GM18502 (cell line): ENCODE measurements at regions not wholly inside any gene's neighbourhood (a gene's known extent, or its start where the extent isn't known, plus 50 kb on each side); places are given as distances from the start of the nearest gene placed in this dataset.

Experiments used
- ATAC-seq: cut with Tn5 transposase; IDR thresholded peaks from one replicate; pipeline ENCODE4 v1.9.1; 2021; ENCODE audit warnings: mild to moderate bottlenecking; ENCODE audit not compliant: unreplicated experiment, poor library complexity

DNA sequence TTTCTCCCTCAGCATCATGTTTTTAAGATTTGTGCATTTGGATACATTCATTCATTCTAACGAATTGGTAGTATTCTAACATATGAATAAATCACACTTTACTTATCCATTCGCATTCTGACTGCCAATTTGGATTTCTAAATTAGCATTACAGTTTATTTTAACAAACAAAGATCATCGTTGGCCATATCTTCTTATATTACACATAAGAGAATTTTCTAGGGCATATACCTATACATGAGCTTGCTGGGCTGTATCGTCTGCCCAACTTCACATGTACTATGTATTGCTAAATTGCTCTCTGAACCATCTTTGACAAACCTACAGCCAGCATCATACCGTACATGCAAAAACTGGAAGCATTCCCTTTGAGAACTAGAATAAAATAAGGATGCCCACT is 265.8 kb upstream of the PPP2R3A start:
- no peak for ATAC-seq

DNA sequence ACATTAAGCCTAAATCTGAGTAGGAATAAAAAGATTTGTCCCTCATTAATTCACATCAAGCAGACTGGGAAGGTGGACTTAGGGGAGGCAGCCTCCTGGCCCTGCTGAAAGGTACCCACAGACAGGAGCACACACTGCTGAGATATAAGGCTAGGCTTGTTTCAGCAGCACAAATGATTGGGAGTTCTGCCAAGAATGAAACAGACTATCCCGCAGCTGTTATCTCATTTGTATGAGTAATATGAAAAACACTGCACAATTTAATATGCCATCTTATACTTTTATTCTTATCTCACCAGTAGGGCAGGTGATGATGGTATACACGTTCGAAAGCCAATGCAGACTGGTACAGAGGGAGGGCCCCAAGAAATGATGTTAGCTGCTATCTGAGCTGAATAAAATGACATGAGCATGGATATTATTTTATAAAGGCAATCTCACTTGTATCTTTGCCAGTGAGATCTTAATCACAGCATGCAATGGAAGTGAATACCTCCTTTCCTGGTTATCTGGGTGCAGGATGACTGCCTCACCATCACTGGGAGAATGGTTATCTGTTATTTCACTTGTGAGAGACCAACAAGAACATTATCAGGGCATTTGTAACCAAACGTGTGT is 258.7 kb upstream of the PPP2R3A start:
- ATAC-seq = no peak

DNA sequence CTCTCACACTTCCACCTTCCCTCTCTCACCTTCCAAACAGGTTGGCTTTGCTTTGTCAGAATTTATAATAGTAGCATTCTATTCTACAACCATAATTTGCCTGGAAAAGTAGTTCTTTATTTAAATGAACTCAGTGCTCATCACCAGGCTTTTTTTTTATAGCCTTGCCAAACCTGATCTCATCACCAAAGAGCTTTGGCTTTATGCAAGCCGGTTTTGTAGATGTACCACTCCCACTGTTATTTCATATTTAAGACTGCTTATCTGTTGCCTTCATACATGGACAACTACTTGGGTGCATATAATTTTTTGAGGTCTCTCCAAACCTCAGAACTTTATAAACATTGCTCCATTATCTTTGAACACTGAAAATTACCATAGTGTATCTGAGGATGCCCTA is 246.1 kb upstream of the PPP2R3A start:
- no peak for ATAC-seq

DNA sequence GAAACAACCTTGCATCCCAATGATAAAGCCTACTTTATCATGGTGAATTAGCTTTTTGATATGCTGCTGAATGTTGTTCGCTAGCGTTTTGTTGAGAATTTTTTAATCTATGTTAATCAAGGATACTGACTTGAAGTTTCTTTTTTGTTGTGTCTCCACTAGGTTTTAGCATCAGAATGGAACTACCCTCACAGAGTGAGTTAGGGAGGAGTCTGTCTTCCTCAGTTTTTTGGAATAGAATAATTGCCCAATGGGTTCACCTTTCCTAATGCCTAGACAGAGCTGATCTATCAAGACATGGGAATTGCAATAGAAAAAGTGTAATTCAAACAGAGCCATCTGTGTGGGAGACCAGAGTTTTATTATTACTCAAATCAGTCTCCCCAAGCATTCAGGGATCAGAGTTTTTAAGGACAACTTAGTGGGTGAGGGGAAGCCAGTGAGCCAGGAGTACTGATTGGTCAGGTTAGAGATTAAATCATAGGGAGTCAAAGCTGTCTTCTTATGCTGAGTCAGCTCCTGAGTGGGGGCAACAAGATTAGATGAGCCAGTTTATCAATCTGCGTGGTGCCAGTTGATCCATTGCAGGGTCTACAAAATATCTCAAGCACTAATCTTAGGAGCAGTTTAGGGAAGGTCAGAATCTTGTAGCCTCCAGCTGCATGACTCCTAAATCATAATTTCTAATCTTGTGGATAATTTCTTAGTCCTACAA is 237.4 kb upstream of the PPP2R3A start:
- no peak for ATAC-seq

DNA sequence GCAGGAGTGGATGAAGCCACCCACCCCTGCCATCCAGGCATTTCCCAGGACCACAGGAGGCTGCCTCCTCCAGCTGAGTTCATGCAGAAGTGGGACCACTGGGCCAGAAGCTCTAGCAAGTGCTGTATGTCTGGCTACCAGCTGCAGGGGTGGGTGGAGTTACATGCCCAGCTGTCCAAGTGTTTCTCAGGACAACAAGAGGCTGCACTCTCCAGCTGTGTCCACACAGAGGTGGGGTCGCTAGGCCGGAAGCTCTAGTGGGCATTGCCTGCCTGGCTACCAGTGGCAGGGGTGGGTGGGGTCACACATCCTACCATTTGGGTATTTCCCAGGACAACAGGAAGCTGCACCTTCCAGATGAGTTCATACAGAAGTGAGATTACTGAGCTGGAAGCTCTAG is 234.0 kb upstream of the PPP2R3A start:
- no peak for ATAC-seq

DNA sequence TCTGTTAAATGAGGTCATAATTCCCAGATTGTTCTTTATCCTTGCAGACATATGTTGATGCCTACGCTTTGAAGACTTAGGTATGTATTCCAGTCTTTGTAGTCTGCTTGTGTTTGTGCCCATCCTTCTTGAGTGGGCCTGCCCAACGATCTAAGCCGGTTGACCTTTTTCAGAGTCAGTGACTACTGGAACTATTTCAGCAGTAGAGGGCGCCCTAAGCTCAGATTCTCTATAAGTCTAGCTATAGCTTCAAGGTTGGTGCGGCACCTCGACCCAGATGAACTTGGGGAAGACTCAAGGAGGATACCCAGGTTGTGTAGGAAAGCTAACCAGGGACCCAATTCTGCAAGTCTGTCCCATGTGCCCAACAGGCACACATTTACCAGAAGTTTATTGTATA is 228.8 kb upstream of the PPP2R3A start:
- ATAC-seq = no peak

DNA sequence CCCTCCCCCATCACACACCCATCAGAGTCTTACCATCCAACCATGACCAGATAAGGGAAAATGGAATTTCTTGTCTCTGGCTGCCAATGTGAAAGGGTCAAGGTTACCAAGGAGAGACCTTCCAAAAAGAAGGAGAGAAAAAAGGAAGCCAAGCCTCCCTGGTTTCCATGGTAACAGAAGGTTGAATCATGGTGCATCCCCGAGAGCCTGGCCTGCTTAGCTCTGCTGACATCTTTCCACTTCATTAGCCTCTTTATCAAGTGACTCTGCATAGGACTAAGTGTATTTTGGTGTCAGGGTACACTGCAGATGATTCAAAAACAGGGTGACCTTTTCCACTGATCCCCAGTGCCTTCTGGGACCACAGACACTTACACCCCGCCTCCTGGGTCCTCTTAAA is 225.7 kb upstream of the PPP2R3A start:
- no peak for ATAC-seq

DNA sequence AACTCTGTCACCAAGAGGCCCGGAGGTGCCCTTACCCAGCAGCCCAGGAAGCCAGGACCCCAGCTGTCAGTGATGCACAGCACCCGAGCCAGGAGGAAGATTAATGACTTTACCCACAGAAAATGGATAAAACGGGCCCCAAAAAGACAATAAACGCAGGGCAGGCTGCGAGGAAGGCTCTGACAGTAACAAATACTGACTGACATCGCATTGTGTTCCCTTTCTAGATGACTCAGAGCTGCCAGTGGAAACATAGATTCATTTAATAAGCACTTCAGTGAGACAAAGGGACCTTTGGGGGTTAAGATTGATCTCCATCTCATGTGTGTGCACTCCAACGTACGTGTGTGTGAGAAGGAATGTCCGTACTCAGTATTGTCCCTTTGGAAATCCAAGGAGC is 225.3 kb upstream of the PPP2R3A start:
- no peak for ATAC-seq

DNA sequence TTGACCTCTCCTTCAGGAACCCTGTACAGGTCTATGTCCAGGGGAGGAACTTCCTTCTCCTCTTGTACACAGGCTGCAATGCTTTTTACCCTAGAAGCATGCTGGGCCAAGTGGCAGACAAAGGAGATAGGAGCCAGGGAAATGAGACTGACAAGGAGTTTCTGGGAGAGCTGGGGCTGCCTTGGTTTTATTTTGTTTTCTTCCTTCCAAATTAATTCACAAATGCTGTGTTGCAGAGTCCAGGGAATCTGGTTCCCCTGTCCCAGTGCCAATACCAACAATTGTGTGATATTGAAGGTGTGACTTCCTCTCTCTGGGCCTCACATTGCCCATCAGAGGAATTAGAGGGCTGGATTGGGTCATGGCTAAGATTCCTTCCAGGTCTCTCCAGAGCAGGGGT is 224.8 kb upstream of the PPP2R3A start:
- no peak for ATAC-seq

DNA sequence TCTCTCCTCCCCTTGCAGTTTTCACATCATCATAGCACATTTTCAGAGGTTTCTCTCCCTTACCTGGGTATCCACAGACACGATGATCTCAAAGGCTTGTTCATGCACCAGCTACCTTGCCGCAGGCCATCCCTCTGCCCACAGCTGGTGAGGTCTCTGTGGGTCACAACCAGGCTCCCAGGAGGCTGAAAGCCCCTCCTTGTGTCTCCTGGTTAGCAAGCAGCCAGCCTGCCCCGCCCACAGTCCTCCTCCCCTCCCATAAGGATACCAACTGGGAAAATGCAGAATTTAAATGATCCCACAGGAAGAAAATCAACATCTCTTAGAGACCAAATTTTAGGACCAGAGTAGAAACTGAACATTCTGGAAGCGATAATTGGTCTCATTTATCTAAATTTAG is 213.5 kb upstream of the PPP2R3A start:
- ATAC-seq = no peak

DNA sequence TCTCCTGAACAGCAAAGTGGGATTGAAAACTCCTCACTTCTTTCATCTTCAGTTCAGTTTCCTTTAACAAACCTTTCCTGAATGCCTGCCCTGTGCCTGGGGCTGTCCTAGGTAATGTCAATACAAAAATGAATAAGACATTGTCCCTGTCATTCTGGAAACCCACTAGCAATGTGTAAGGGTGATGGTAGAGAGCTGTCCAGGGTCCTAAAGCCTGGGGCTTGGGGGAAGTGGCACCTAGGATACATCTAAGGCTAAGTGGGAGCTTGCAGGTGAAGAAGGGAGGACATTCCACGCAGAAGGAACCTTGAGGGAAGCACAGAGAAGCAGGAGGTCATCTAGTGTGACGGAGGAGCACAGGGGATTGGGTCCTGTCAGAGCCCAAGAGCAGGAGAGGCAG is 212.7 kb upstream of the PPP2R3A start:
- no peak for ATAC-seq

DNA sequence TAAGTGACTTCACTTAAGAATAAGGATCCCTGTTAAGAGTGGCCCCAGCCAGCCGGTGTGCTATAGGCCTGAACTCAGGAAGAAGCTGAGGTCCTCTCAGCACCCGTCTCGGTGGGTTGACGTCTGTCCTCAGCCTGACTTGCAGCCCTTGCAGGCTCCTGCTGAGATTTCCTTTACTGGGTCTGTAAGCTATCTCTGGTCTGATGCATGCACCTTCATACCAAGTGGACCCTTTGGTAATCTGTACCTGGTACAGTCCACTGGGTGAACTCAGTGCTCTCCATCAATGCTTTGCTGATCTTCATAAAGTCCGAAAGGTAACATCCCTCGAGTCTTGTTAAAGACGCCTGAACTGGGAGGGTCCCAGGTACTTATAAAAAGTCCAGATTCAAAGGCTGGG is 212.0 kb upstream of the PPP2R3A start:
- ATAC-seq = no peak

DNA sequence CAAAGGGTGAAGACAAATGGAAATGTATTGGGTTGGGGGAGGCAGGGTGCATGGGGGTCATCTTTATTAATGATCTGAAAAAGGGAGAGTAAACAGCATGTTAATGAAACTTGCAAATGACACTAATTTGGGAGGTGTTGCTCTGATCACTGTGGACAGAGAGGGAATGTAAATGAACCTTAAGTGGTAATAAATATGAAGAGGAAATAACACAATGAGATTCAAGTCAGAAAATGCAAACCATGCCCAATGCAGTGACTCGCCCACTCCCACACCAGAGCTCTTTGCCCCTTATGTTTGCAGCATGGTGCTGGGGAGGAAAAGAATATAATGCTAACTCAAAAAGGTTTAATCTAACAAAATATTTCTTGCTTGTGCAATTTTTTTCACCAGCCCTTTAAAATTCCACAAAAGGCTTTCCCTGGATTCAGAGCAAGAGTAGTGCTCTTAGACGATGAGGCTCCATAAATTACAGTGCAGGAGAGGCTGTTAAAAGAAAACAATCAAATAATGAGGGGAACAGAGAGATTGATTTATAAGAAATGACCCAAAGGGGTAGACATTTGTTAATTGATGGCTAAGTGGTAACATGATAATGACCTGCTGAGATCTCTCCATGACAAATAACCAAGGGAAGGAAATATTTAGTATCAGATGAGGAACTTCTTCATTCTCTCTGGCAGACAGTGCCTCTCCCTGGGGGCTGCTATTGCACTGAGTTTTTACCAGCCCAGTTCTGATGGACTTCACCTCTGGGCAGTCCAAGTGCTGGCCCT is 210.0 kb upstream of the PPP2R3A start:
- ATAC-seq = no peak

DNA sequence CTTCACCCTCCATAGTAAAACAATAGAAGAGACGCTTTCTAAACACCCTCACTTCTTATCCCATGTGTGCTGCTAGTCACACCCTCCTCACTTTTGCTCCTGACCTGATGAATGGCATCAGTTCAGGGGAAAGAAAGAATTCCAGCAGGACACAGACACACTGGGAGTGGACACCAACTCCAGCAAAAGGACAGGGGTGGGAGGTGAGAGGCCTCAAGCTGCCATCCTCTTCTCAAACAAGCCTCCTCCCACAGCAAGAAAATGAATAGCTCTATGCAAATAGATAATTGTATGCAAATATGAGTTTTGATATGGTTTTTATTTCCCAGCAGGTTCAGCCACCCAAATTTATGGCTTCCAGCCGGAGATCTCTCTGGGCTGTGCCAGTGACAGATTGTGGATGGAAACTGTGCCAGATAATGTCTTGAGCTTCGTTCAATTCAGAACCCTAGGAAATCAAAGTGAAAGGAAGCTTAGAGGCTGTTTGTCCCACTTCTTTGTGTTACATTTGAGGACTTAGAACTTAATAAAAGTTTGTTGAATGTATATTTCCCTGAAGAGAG is 209.3 kb upstream of the PPP2R3A start:
- no peak for ATAC-seq

DNA sequence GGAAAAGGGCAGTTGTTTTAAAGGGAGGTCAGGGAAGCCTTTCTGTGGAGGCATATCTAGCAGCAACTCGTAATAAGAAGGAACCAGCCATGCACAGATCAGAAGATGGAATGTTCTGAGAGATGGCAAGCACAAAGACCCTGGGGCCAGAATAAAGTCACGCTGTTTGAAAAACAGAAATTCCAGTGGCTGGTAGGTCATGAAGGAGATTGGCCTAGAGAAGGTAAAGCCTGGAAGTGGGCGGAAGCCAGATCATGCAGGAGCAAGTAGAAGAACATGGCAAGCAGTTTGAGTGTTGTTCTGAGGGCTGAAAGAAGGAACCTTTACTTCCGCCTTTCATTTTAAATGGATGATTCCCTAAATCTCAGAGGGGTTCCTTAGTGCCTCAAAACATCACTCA is 208.1 kb upstream of the PPP2R3A start:
- ATAC-seq = no peak

DNA sequence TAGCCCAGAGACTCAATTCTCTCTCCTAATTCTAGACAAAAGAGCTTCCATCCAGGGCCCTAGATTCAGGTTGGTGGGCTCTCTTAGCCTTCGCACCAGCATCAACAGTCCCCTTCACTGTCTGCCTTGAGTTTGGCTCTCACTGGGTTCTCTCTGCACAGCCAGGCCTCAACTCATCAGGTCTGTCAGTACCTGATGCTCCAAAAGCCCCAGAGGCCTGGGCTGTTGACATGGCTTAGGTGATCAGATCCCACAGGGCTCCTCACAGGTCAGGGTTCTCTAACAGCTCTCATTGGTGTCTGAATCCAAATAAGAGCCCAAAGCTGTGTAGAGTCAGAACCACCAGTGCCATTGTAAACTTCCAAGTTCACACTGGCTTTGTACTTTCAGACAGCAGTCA is 206.6 kb upstream of the PPP2R3A start:
- ATAC-seq = no peak

DNA sequence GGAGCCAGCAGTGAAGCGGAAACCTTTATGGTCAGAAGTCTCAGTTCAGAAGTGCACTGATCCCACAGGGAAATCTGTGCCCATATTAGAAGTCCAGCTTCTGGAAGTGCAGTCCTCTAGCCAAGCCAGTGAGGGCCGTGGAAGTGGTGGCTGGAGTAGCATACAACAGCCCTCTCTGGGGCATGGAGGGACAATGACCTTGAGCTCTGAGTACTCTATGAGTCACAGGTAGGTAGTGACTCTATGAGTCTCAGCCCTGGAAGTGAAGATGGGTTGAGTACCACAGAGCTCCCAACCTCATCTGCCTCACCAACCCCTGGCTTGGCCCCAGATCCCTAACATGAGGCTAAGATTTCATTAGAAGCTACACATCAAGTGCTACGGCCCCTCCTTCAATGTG is 205.9 kb upstream of the PPP2R3A start:
- no peak for ATAC-seq

DNA sequence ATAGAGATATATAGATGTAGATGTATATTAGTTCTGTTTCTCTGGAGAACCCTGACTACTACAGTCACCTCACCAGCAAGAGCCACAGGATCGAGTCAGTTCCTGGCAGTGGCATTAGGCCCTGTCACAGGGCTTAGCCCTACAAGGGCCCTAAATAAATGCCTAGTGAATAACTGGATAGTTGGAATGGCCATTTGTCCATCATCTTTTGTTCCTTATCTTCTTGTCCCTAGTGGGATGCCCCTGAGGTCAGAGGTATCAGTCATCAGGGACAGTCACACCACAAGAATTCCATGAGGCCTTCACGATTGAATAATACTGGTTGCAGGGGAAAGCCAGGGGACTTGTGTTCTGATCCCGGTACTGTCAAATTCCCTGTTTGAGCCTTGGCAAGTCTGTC is 204.9 kb upstream of the PPP2R3A start:
- no peak for ATAC-seq

DNA sequence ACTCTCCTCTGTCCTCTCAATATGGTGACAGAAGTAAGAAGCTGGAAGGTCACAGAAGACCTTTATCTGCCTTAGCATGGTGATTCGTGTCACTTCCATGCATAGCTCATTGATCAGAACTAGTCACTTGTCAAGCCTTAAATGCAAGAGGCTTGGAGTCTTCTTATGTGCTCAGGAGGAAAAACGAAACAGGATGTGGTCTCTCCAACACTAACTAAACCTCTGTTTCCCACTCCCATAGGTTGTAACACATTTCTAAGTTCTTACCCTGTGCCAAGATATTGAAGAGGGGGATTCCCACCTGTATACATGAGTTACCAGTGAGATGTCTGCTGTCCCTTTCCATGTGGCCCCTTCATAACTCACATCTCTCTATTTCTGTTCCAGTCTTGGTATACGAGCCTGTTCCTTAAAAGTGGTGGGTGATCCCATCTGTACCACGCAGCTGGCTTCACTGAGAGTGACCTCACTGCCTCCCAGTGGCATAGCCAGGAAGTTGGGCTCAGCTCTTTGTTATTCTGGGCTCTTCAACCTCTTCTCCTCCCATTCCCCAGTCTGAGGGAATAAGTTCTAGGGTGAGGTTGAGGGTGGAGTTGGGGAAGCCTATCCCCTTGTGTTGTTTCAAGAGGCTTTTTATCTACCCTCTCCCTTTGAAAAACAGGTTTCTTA is 203.2 kb upstream of the PPP2R3A start:
- ATAC-seq = no peak

DNA sequence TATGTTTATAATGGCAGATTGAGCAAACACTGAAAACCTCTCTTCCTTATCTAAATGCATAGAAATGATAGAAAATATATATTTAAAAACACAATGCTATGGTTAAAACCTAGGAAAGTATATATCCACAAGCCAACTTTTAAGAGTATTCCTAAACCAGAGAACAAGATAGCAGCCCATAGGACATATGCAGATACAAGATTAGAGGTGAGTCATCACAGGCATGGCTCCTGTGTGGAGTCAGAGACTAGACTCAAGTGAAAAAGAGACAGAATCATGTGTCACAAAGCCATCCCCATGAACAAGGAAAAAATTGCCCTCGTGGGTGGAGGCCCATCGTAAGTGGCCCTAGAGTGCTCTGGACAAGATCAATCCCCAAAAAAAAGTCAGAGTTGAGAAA is 199.4 kb upstream of the PPP2R3A start:
- ATAC-seq = no peak

DNA sequence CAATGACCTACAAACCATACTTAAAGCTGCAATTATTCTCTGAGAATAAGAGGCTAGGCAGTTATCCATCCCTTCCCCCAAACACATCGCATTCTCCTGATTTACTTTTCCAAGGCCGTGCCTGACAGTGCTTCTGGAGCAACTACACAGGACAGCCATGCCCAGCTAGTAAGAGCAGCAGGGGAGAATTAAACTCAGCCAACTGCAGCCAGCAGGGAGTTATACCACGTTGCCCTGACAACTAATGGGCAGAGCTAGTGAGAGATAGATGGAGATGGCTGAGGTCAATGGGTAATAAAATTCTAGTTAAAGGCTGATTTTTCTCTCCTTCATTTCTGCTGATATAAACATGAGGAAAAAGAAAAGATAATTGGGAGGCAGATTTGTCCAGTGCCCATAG is 193.8 kb upstream of the PPP2R3A start:
- no peak for ATAC-seq
